ENCODE measurements at regions not wholly inside any gene's neighbourhood (a gene's known extent, or its start where the extent isn't known, plus 50 kb on each side); places are given as distances from the start of the nearest gene placed in this dataset.

GRCh38 chr5:158477214-158477613, 618.3 kb upstream of the CLINT1 start:
- Mint-ChIP-seq H3K27me3 (peaks cover 14% of the 10 kb centered on the region), H3K4me3 (no peak overlapping the region), H3K27ac (ENCODE audit: low read depth) (no peak overlapping the region), H3K36me3 (ENCODE audit: insufficient read depth) (no peaks in the 10 kb centered on the region), H3K4me1 (no peaks in the 10 kb centered on the region), H3K9me3 (no peaks in the 10 kb centered on the region)
- no peak for ATAC-seq (replicated peaks; ENCODE audit: extremely low read depth, poor library complexity, severe bottlenecking)
- DNase-seq (ENCODE audit: low spot score in 2 of 2) = no peak

GRCh38 chr5:158473016-158473635, 614.2 kb upstream of the CLINT1 start:
- Mint-ChIP-seq H3K27me3 (peaks cover 14% of the 10 kb centered on the region), H3K36me3 (ENCODE audit: insufficient read depth) (no peaks in the 10 kb centered on the region), H3K4me1 (no peaks in the 10 kb centered on the region), H3K27ac (ENCODE audit: low read depth) (no peak overlapping the region), H3K9me3 (no peaks in the 10 kb centered on the region), H3K4me3 (no peak overlapping the region)
- DNase-seq (ENCODE audit: low spot score in 2 of 2) = no peak
- ATAC-seq (replicated peaks; ENCODE audit: extremely low read depth, poor library complexity, severe bottlenecking) = no peak

- Mint-ChIP-seq H3K9me3 (no peaks in the 10 kb centered on the region), H3K27ac (ENCODE audit: low read depth) (no peak overlapping the region), H3K4me1 (no peaks in the 10 kb centered on the region), H3K27me3 (peaks cover 14% of the 10 kb centered on the region), H3K4me3 (no peak overlapping the region), H3K36me3 (ENCODE audit: insufficient read depth) (no peaks in the 10 kb centered on the region)
- DNase-seq (ENCODE audit: low spot score in 2 of 2) (no peak), ATAC-seq (replicated peaks; ENCODE audit: extremely low read depth, poor library complexity, severe bottlenecking) (no peak)
These were observed 612.6 kb upstream of the CLINT1 start for GRCh38 chr5:158471535-158471924.

- DNase-seq (ENCODE audit: low spot score in 2 of 2) (no peak), ATAC-seq (replicated peaks; ENCODE audit: extremely low read depth, poor library complexity, severe bottlenecking) (no peak)
- no peak overlapping the region for H3K27ac Mint-ChIP-seq (ENCODE audit: low read depth)
- H3K4me3 Mint-ChIP-seq = no peak overlapping the region
- no peaks in the 10 kb centered on the region for H3K9me3 Mint-ChIP-seq
- H3K27me3 Mint-ChIP-seq = peaks cover 14% of the 10 kb centered on the region
- no peaks in the 10 kb centered on the region for H3K4me1 Mint-ChIP-seq
- no peaks in the 10 kb centered on the region for H3K36me3 Mint-ChIP-seq (ENCODE audit: insufficient read depth)
These were observed 612.0 kb upstream of the CLINT1 start for GRCh38 chr5:158470764-158471534.

- no peaks in the 10 kb centered on the region for H3K4me1 Mint-ChIP-seq
- H3K27ac Mint-ChIP-seq (ENCODE audit: low read depth) = no peak overlapping the region
- no peak for DNase-seq (ENCODE audit: low spot score in 2 of 2)
- H3K27me3 Mint-ChIP-seq = no peaks in the 10 kb centered on the region
- no peak overlapping the region for H3K4me3 Mint-ChIP-seq
- no peaks in the 10 kb centered on the region for H3K9me3 Mint-ChIP-seq
- no peaks in the 10 kb centered on the region for H3K36me3 Mint-ChIP-seq (ENCODE audit: insufficient read depth)
- no peak for ATAC-seq (replicated peaks; ENCODE audit: extremely low read depth, poor library complexity, severe bottlenecking)
These were observed 609.5 kb upstream of the CLINT1 start for GRCh38 chr5:158468444-158468843.

- Mint-ChIP-seq H3K4me3 (no peak overlapping the region), H3K4me1 (no peaks in the 10 kb centered on the region), H3K9me3 (no peaks in the 10 kb centered on the region), H3K36me3 (ENCODE audit: insufficient read depth) (no peaks in the 10 kb centered on the region), H3K27me3 (no peaks in the 10 kb centered on the region), H3K27ac (ENCODE audit: low read depth) (no peak overlapping the region)
- ATAC-seq (replicated peaks; ENCODE audit: extremely low read depth, poor library complexity, severe bottlenecking) (no peak), DNase-seq (ENCODE audit: low spot score in 2 of 2) (no peak)
These were observed 607.2 kb upstream of the CLINT1 start for GRCh38 chr5:158466191-158466590.

GRCh38 chr5:158465086-158465972, 606.4 kb upstream of the CLINT1 start:
- H3K36me3 Mint-ChIP-seq (ENCODE audit: insufficient read depth) = no peaks in the 10 kb centered on the region
- H3K9me3 Mint-ChIP-seq = no peaks in the 10 kb centered on the region
- ATAC-seq (replicated peaks; ENCODE audit: extremely low read depth, poor library complexity, severe bottlenecking) = no peak
- H3K4me3 Mint-ChIP-seq = no peak overlapping the region
- no peaks in the 10 kb centered on the region for H3K4me1 Mint-ChIP-seq
- no peak for DNase-seq (ENCODE audit: low spot score in 2 of 2)
- no peaks in the 10 kb centered on the region for H3K27me3 Mint-ChIP-seq
- no peak overlapping the region for H3K27ac Mint-ChIP-seq (ENCODE audit: low read depth)

- H3K4me1 Mint-ChIP-seq = no peaks in the 10 kb centered on the region
- H3K9me3 Mint-ChIP-seq = peaks cover 2% of the 10 kb centered on the region
- no peaks in the 10 kb centered on the region for H3K36me3 Mint-ChIP-seq (ENCODE audit: insufficient read depth)
- no peaks in the 10 kb centered on the region for H3K27me3 Mint-ChIP-seq
- DNase-seq (ENCODE audit: low spot score in 2 of 2) (no peak), ATAC-seq (replicated peaks; ENCODE audit: extremely low read depth, poor library complexity, severe bottlenecking) (no peak)
- no peak overlapping the region for H3K4me3 Mint-ChIP-seq
- H3K27ac Mint-ChIP-seq (ENCODE audit: low read depth) = no peak overlapping the region
These were observed 605.4 kb upstream of the CLINT1 start for GRCh38 chr5:158464383-158464782.

- Mint-ChIP-seq H3K27me3 (no peaks in the 10 kb centered on the region), H3K36me3 (ENCODE audit: insufficient read depth) (no peaks in the 10 kb centered on the region), H3K4me1 (no peaks in the 10 kb centered on the region), H3K9me3 (peaks cover 5% of the 10 kb centered on the region), H3K27ac (ENCODE audit: low read depth) (no peak overlapping the region), H3K4me3 (no peak overlapping the region)
- no peak for DNase-seq (ENCODE audit: low spot score in 2 of 2)
- ATAC-seq (replicated peaks; ENCODE audit: extremely low read depth, poor library complexity, severe bottlenecking) = no peak
These were observed 605.0 kb upstream of the CLINT1 start for GRCh38 chr5:158463938-158464337.

GRCh38 chr5:158463188-158463587, 604.2 kb upstream of the CLINT1 start:
- Mint-ChIP-seq H3K27me3 (no peaks in the 10 kb centered on the region), H3K27ac (ENCODE audit: low read depth) (no peak overlapping the region), H3K4me1 (no peaks in the 10 kb centered on the region), H3K4me3 (no peak overlapping the region), H3K36me3 (ENCODE audit: insufficient read depth) (no peaks in the 10 kb centered on the region), H3K9me3 (peaks cover 5% of the 10 kb centered on the region)
- no peak for DNase-seq (ENCODE audit: low spot score in 2 of 2)
- ATAC-seq (replicated peaks; ENCODE audit: extremely low read depth, poor library complexity, severe bottlenecking) = no peak

- Mint-ChIP-seq H3K36me3 (ENCODE audit: insufficient read depth) (no peaks in the 10 kb centered on the region), H3K9me3 (peaks cover 5% of the 10 kb centered on the region), H3K4me1 (no peaks in the 10 kb centered on the region), H3K4me3 (no peak overlapping the region), H3K27ac (ENCODE audit: low read depth) (no peak overlapping the region), H3K27me3 (no peaks in the 10 kb centered on the region)
- ATAC-seq (replicated peaks; ENCODE audit: extremely low read depth, poor library complexity, severe bottlenecking) (no peak), DNase-seq (ENCODE audit: low spot score in 2 of 2) (no peak)
These were observed 603.6 kb upstream of the CLINT1 start for GRCh38 chr5:158462349-158463114.

- Mint-ChIP-seq H3K4me1 (no peaks in the 10 kb centered on the region), H3K36me3 (ENCODE audit: insufficient read depth) (no peaks in the 10 kb centered on the region), H3K27ac (ENCODE audit: low read depth) (no peak overlapping the region), H3K4me3 (no peak overlapping the region), H3K9me3 (peaks cover 5% of the 10 kb centered on the region), H3K27me3 (no peaks in the 10 kb centered on the region)
- ATAC-seq (replicated peaks; ENCODE audit: extremely low read depth, poor library complexity, severe bottlenecking) (no peak), DNase-seq (ENCODE audit: low spot score in 2 of 2) (no peak)
These were observed 602.4 kb upstream of the CLINT1 start for GRCh38 chr5:158461240-158461854.

All from central memory CD8-positive, alpha-beta T cell (primary cell).